Posterior vena cava (tissue), 2 donors: ENCODE measurements at regions not wholly inside any gene's neighbourhood (a gene's known extent, or its start where the extent isn't known, plus 50 kb on each side); places are given as distances from the start of the nearest gene placed in this dataset.

ENCODE experiments used
- DNase-seq: peaks from one replicate; pipeline ENCODE4 v3.0.0-alpha.2; 2020; ENCODE audit warnings: low spot score
- intact Hi-C, 2 donors: fragments of 100-400 bp; cut with DNase I; formaldehyde crosslinking; loops; one replicate each; pipeline versions ENCODE4 v1.14.1 to v1.14.2; 2022 to 2023
- donor health status: DM: yes; HTN: yes; CAD: no.
- donor health status: DM: yes; HTN: yes; CAD: no.

- DNase-seq: no peak
- intact Hi-C loops: loop anchor here (5.0 to 10.0 kb wide), 2 partner anchors 790 to 807 kb away; no protein-coding TSS in a partner anchor
These were observed 384.5 kb upstream of the DDHD1 start for GRCh38 chr14:53537422-53538315.

GRCh38 chr14:53536446-53536845, 383.3 kb upstream of the DDHD1 start:
- intact Hi-C loops: loop anchor here (5.0 to 10.0 kb wide), 2 partner anchors 791 to 808 kb away; no protein-coding TSS in a partner anchor
- no peak for DNase-seq

GRCh38 chr14:53534841-53535240, 381.7 kb upstream of the DDHD1 start:
- intact Hi-C loops: loop anchor here (5.0 to 10.0 kb wide), 2 partner anchors 792 to 810 kb away; no protein-coding TSS in a partner anchor

GRCh38 chr14:53533384-53533970, 380.4 kb upstream of the DDHD1 start:
- no peak for DNase-seq
- intact Hi-C loops: loop anchor here in 1 of 2 donors (10.0 kb wide), 1 partner anchor 811 kb away; no protein-coding TSS in a partner anchor

More at GRCh38 chr14:53534841-53535240, 381.7 kb upstream of the DDHD1 start:
- no peak for DNase-seq

- intact Hi-C loops: loop anchor here in 1 of 2 donors (10.0 kb wide), 1 partner anchor 812 kb away; no protein-coding TSS in a partner anchor
- no peak for DNase-seq
These were observed 379.7 kb upstream of the DDHD1 start for GRCh38 chr14:53532853-53533252.

- intact Hi-C loops: loop anchor here in 1 of 2 donors (10.0 kb wide), 1 partner anchor 813 kb away; no protein-coding TSS in a partner anchor
These were observed 378.6 kb upstream of the DDHD1 start for GRCh38 chr14:53531730-53532129.

GRCh38 chr14:53531156-53531555, 378.0 kb upstream of the DDHD1 start:
- no peak for DNase-seq
- intact Hi-C loops: loop anchor here in 1 of 2 donors (10.0 kb wide), 1 partner anchor 814 kb away; no protein-coding TSS in a partner anchor

More at GRCh38 chr14:53531730-53532129, 378.6 kb upstream of the DDHD1 start:
- DNase-seq: no peak

- no peak for DNase-seq
- intact Hi-C loops: no loop called here
These were observed 376.4 kb upstream of the DDHD1 start for GRCh38 chr14:53529519-53529918.

GRCh38 chr14:53528185-53528671, 375.1 kb upstream of the DDHD1 start:
- no peak for DNase-seq
- intact Hi-C loops: no loop called here

GRCh38 chr14:53526200-53526599, 373.1 kb upstream of the DDHD1 start:
- no peak for DNase-seq
- intact Hi-C loops: no loop called here

- no peak for DNase-seq
- intact Hi-C loops: no loop called here
These were observed 372.5 kb upstream of the DDHD1 start for GRCh38 chr14:53525608-53526007.

GRCh38 chr14:53524391-53524790, 371.3 kb upstream of the DDHD1 start:
- no peak for DNase-seq
- intact Hi-C loops: no loop called here

GRCh38 chr14:53523226-53523625, 370.1 kb upstream of the DDHD1 start:
- no peak for DNase-seq
- intact Hi-C loops: no loop called here

- no peak for DNase-seq
- intact Hi-C loops: no loop called here
These were observed 367.2 kb upstream of the DDHD1 start for GRCh38 chr14:53520078-53520928.

- intact Hi-C loops: no loop called here
These were observed 366.0 kb upstream of the DDHD1 start for GRCh38 chr14:53519137-53519536.

GRCh38 chr14:53517270-53517960, 364.3 kb upstream of the DDHD1 start:
- intact Hi-C loops: no loop called here

More at GRCh38 chr14:53519137-53519536, 366.0 kb upstream of the DDHD1 start:
- DNase-seq: no peak

GRCh38 chr14:53516261-53516774, 363.2 kb upstream of the DDHD1 start:
- intact Hi-C loops: no loop called here
- no peak for DNase-seq

More at GRCh38 chr14:53517270-53517960, 364.3 kb upstream of the DDHD1 start:
- DNase-seq: no peak

GRCh38 chr14:53515276-53515675, 362.2 kb upstream of the DDHD1 start:
- DNase-seq: no peak
- intact Hi-C loops: no loop called here
